Activated T-helper 17 cell treated with anti-CD3 and anti-CD28 coated beads, Interleukin-2, amount 50 U/mL, for 72 hours (primary cell): ENCODE measurements at regions not wholly inside any gene's neighbourhood (a gene's known extent, or its start where the extent isn't known, plus 50 kb on each side); places are given as distances from the start of the nearest gene placed in this dataset.
"Not testable (repeated sequence)": the region's sequence is repeated elsewhere in the genome, so short reads cannot be mapped to it uniquely, and the experiment has no call there.

Source experiments
- ATAC-seq: fragments of 150-1000 bp; cut with Tn5 transposase; replicated peaks from 2 replicates; pipeline ENCODE4 v1.10.0; 2021; ENCODE audit warnings: mild to moderate bottlenecking, moderate library complexity
- H3K27ac Mint-ChIP-seq: one replicate; pipeline ENCODE4 v1.8.0; 2022; ENCODE audit warnings: mixed read lengths
- H3K27me3 Mint-ChIP-seq: one replicate; pipeline ENCODE4 v1.8.0; 2022; ENCODE audit warnings: mixed read lengths
- H3K36me3 Mint-ChIP-seq: one replicate; pipeline ENCODE4 v1.8.0; 2022; ENCODE audit warnings: low read depth, mild to moderate bottlenecking, mixed read lengths
- H3K4me1 Mint-ChIP-seq: one replicate; pipeline ENCODE4 v1.8.0; 2022; ENCODE audit warnings: mixed read lengths
- H3K4me3 Mint-ChIP-seq: one replicate; pipeline ENCODE4 v1.8.0; 2022; ENCODE audit warnings: mild to moderate bottlenecking, mixed read lengths
- H3K9me3 Mint-ChIP-seq: one replicate; pipeline ENCODE4 v1.8.0; 2022; ENCODE audit warnings: mixed read lengths

GRCh38 chr7:42545049-42545724, 308.2 kb upstream of the GLI3 start:
- Mint-ChIP-seq H3K4me1 (no peaks in the 10 kb centered on the region), H3K27ac (no peak overlapping the region), H3K36me3 (no peaks in the 10 kb centered on the region), H3K9me3 (no peaks in the 10 kb centered on the region), H3K27me3 (no peaks in the 10 kb centered on the region), H3K4me3 (no peak overlapping the region)
- no peak for ATAC-seq

GRCh38 chr7:42543953-42544352, 306.9 kb upstream of the GLI3 start:
- Mint-ChIP-seq H3K36me3 (no peaks in the 10 kb centered on the region), H3K4me3 (no peak overlapping the region)
- ATAC-seq = no peak

GRCh38 chr7:42542446-42542845, 305.4 kb upstream of the GLI3 start:
- not testable (repeated sequence) for H3K4me1 Mint-ChIP-seq, H3K36me3 Mint-ChIP-seq, H3K4me3 Mint-ChIP-seq, H3K9me3 Mint-ChIP-seq, ATAC-seq, H3K27ac Mint-ChIP-seq, H3K27me3 Mint-ChIP-seq

More at GRCh38 chr7:42543953-42544352, 306.9 kb upstream of the GLI3 start:
- Mint-ChIP-seq H3K27ac (no peak overlapping the region), H3K27me3 (peaks cover 3% of the 10 kb centered on the region), H3K9me3 (no peaks in the 10 kb centered on the region), H3K4me1 (no peaks in the 10 kb centered on the region)

- Mint-ChIP-seq H3K4me3 (no peak overlapping the region), H3K9me3 (peaks cover 14% of the 10 kb centered on the region), H3K27me3 (peaks cover 3% of the 10 kb centered on the region), H3K4me1 (no peaks in the 10 kb centered on the region), H3K27ac (no peak overlapping the region), H3K36me3 (no peaks in the 10 kb centered on the region)
- no peak for ATAC-seq
These were observed 297.4 kb upstream of the GLI3 start for GRCh38 chr7:42534441-42534840.

GRCh38 chr7:42527004-42527403, 290.0 kb upstream of the GLI3 start:
- Mint-ChIP-seq H3K27ac (no peak overlapping the region), H3K9me3 (peaks cover 14% of the 10 kb centered on the region), H3K36me3 (no peaks in the 10 kb centered on the region), H3K27me3 (no peaks in the 10 kb centered on the region), H3K4me3 (no peak overlapping the region), H3K4me1 (no peaks in the 10 kb centered on the region)
- ATAC-seq = no peak

GRCh38 chr7:42522227-42522991, 285.4 kb upstream of the GLI3 start:
- no peak overlapping the region for H3K4me3 Mint-ChIP-seq
- H3K27me3 Mint-ChIP-seq = no peaks in the 10 kb centered on the region
- ATAC-seq = no peak
- peaks cover 6% of the 10 kb centered on the region for H3K9me3 Mint-ChIP-seq
- H3K4me1 Mint-ChIP-seq = no peaks in the 10 kb centered on the region
- H3K27ac Mint-ChIP-seq = no peak overlapping the region
- no peaks in the 10 kb centered on the region for H3K36me3 Mint-ChIP-seq

GRCh38 chr7:42511027-42511426, 274.0 kb upstream of the GLI3 start:
- Mint-ChIP-seq H3K27ac (no peak overlapping the region), H3K9me3 (peaks cover 12% of the 10 kb centered on the region), H3K27me3 (peaks cover 3% of the 10 kb centered on the region), H3K4me1 (no peaks in the 10 kb centered on the region), H3K4me3 (no peak overlapping the region), H3K36me3 (no peaks in the 10 kb centered on the region)
- no peak for ATAC-seq

- Mint-ChIP-seq H3K27me3 (peaks cover 3% of the 10 kb centered on the region), H3K27ac (no peak overlapping the region), H3K9me3 (peaks cover 4% of the 10 kb centered on the region), H3K36me3 (no peaks in the 10 kb centered on the region), H3K4me3 (no peak overlapping the region), H3K4me1 (no peaks in the 10 kb centered on the region)
- no peak for ATAC-seq
These were observed 269.1 kb upstream of the GLI3 start for GRCh38 chr7:42506097-42506496.

GRCh38 chr7:42502022-42502421, 265.0 kb upstream of the GLI3 start:
- H3K4me3 Mint-ChIP-seq = no peak overlapping the region
- no peaks in the 10 kb centered on the region for H3K36me3 Mint-ChIP-seq
- no peaks in the 10 kb centered on the region for H3K27me3 Mint-ChIP-seq
- no peaks in the 10 kb centered on the region for H3K4me1 Mint-ChIP-seq
- H3K27ac Mint-ChIP-seq = no peak overlapping the region
- no peak for ATAC-seq
- H3K9me3 Mint-ChIP-seq = no peaks in the 10 kb centered on the region

GRCh38 chr7:42495256-42495655, 258.2 kb upstream of the GLI3 start:
- H3K36me3 Mint-ChIP-seq = no peaks in the 10 kb centered on the region
- H3K27me3 Mint-ChIP-seq = peaks cover 16% of the 10 kb centered on the region
- ATAC-seq = no peak
- peaks cover 4% of the 10 kb centered on the region for H3K4me1 Mint-ChIP-seq
- no peaks in the 10 kb centered on the region for H3K9me3 Mint-ChIP-seq
- H3K4me3 Mint-ChIP-seq = no peak overlapping the region
- no peak overlapping the region for H3K27ac Mint-ChIP-seq

- peaks cover 4% of the 10 kb centered on the region for H3K4me1 Mint-ChIP-seq
- peak; percentile 58 for ATAC-seq
These were observed 257.7 kb upstream of the GLI3 start for GRCh38 chr7:42494736-42495135.

GRCh38 chr7:42494199-42494710, 257.2 kb upstream of the GLI3 start:
- no peaks in the 10 kb centered on the region for H3K36me3 Mint-ChIP-seq
- ATAC-seq = no peak
- peaks cover 4% of the 10 kb centered on the region for H3K4me1 Mint-ChIP-seq
- peaks cover 16% of the 10 kb centered on the region for H3K27me3 Mint-ChIP-seq
- H3K27ac Mint-ChIP-seq = peak overlapping the region; percentile 14
- H3K4me3 Mint-ChIP-seq = no peak overlapping the region
- H3K9me3 Mint-ChIP-seq = no peaks in the 10 kb centered on the region

More at GRCh38 chr7:42494736-42495135, 257.7 kb upstream of the GLI3 start:
- no peaks in the 10 kb centered on the region for H3K9me3 Mint-ChIP-seq
- H3K4me3 Mint-ChIP-seq = no peak overlapping the region
- H3K36me3 Mint-ChIP-seq = no peaks in the 10 kb centered on the region
- no peak overlapping the region for H3K27ac Mint-ChIP-seq
- peaks cover 16% of the 10 kb centered on the region for H3K27me3 Mint-ChIP-seq

GRCh38 chr7:42493436-42494198, 256.6 kb upstream of the GLI3 start:
- no peaks in the 10 kb centered on the region for H3K9me3 Mint-ChIP-seq
- no peaks in the 10 kb centered on the region for H3K36me3 Mint-ChIP-seq
- no peak overlapping the region for H3K4me3 Mint-ChIP-seq
- peaks cover 16% of the 10 kb centered on the region for H3K27me3 Mint-ChIP-seq
- ATAC-seq = peak; percentile 62
- peak overlapping the region; percentile 14 for H3K27ac Mint-ChIP-seq
- H3K4me1 Mint-ChIP-seq = peaks cover 4% of the 10 kb centered on the region

- no peaks in the 10 kb centered on the region for H3K36me3 Mint-ChIP-seq
- H3K4me3 Mint-ChIP-seq = no peak overlapping the region
- peaks cover 4% of the 10 kb centered on the region for H3K4me1 Mint-ChIP-seq
- no peak overlapping the region for H3K27ac Mint-ChIP-seq
- no peak for ATAC-seq
- no peaks in the 10 kb centered on the region for H3K9me3 Mint-ChIP-seq
- peaks cover 16% of the 10 kb centered on the region for H3K27me3 Mint-ChIP-seq
These were observed 255.9 kb upstream of the GLI3 start for GRCh38 chr7:42492920-42493319.
